ENCODE measurements at regions not wholly inside any gene's neighbourhood (a gene's known extent, or its start where the extent isn't known, plus 50 kb on each side); places are given as distances from the start of the nearest gene placed in this dataset.

DNA sequence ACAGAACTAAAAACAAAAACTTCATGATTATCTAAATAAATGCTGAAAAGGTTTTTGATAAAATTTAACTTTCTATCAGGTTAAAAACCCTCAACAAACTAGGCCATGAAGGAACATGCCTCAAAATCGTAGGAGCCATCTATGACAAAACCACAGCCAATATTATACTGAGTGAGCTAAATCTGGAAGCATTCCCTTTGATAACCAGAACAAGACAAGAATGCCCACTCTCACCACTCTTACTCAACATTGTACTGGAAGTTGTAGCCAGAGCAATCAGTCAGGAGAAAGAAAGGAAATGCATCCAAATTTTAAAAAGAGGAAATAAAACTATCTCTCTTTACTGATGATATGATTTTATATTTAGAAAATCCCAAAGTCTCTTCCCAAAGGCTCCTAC is 228.7 kb downstream of the CHRM2 start:
- Histone ChIP-seq H4K20me1 (ENCODE audit: insufficient read depth, low read length) (no peaks in the 10 kb centered on the region), H3K36me3 (replicated peaks; ENCODE audit: low read depth, low read length) (no peaks in the 10 kb centered on the region), H3K27ac (ENCODE audit: low read length) (no peak overlapping the region), H3K9me3 (ENCODE audit: insufficient read depth, low read length) (no peaks in the 10 kb centered on the region), H3K9ac (ENCODE audit: low read length) (no peak overlapping the region), H3K4me3 (ENCODE audit: low read length) (no peak overlapping the region), H3K27me3 (ENCODE audit: low read depth, low read length) (no peaks in the 10 kb centered on the region), H2AFZ (ENCODE audit: low read depth, low read length) (no peak overlapping the region), H3K4me2 (ENCODE audit: low read length) (no peak overlapping the region), H3K79me2 (ENCODE audit: low read length) (no peaks in the 10 kb centered on the region), H3K4me1 (ENCODE audit: low read length) (no peaks in the 10 kb centered on the region)
- no peak for TF ChIP-seq EZH2phosphoT487 (IDR thresholded peaks at IDR 0.05; ENCODE audit: low read depth)
- TF ChIP-seq, protein P1, sequence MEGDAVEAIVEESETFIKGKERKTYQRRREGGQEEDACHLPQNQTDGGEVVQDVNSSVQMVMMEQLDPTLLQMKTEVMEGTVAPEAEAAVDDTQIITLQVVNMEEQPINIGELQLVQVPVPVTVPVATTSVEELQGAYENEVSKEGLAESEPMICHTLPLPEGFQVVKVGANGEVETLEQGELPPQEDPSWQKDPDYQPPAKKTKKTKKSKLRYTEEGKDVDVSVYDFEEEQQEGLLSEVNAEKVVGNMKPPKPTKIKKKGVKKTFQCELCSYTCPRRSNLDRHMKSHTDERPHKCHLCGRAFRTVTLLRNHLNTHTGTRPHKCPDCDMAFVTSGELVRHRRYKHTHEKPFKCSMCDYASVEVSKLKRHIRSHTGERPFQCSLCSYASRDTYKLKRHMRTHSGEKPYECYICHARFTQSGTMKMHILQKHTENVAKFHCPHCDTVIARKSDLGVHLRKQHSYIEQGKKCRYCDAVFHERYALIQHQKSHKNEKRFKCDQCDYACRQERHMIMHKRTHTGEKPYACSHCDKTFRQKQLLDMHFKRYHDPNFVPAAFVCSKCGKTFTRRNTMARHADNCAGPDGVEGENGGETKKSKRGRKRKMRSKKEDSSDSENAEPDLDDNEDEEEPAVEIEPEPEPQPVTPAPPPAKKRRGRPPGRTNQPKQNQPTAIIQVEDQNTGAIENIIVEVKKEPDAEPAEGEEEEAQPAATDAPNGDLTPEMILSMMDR (IDR thresholded peaks at IDR 0.05; ENCODE audit: low read depth, low read length) = no peak

DNA sequence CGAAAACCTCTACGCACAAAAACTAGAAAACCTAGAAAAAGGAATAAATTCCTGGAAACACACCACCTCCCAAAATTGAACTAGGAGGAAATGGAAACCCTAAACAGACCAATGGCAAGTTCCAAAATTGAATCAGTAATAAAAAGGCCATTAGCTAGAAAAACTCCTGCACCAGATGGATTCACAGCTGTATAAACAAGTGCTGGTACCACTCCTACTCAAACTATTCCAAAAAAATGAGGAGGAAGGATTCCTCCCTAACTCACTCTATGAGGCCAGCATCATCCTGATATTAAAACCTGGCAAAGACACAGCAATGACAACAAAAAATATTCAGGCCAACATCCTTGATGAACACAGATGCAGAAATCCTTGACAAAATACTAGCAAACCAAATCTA is 228.2 kb downstream of the CHRM2 start:
- Histone ChIP-seq H3K9ac (ENCODE audit: low read length) (no peak overlapping the region), H3K27ac (ENCODE audit: low read length) (no peak overlapping the region), H3K79me2 (ENCODE audit: low read length) (no peaks in the 10 kb centered on the region), H3K4me1 (ENCODE audit: low read length) (no peaks in the 10 kb centered on the region), H4K20me1 (ENCODE audit: insufficient read depth, low read length) (no peaks in the 10 kb centered on the region), H2AFZ (ENCODE audit: low read depth, low read length) (no peak overlapping the region), H3K4me2 (ENCODE audit: low read length) (no peak overlapping the region), H3K36me3 (replicated peaks; ENCODE audit: low read depth, low read length) (no peaks in the 10 kb centered on the region), H3K27me3 (ENCODE audit: low read depth, low read length) (no peaks in the 10 kb centered on the region), H3K4me3 (ENCODE audit: low read length) (no peak overlapping the region), H3K9me3 (ENCODE audit: insufficient read depth, low read length) (no peaks in the 10 kb centered on the region)
- TF ChIP-seq, protein P1 (IDR thresholded peaks at IDR 0.05; ENCODE audit: low read depth, low read length) = no peak
- TF ChIP-seq EZH2phosphoT487 (IDR thresholded peaks at IDR 0.05; ENCODE audit: low read depth) = no peak

DNA sequence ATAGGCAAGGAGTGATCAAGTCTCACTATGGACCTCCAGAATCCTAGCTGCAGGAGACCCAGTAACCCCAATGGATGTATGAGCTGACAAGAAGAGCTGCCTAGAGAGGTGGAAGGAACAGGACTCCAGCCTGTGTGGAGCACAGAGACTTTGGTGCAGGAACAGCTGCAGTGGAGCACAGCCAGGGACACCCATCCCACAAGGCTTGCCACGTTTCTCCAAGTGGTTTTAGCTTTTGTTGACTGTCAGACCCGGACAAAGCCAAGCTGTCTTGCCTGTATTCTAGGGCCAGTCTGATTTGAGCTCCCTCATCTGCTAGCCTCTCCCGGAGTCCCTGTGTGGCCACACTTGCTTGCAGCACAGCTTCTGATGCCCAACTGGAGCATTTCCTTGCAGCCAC is 224.7 kb downstream of the CHRM2 start:
- Histone ChIP-seq H3K4me1 (ENCODE audit: low read length) (no peaks in the 10 kb centered on the region), H3K4me2 (ENCODE audit: low read length) (no peak overlapping the region), H3K9me3 (ENCODE audit: insufficient read depth, low read length) (no peaks in the 10 kb centered on the region), H3K27me3 (ENCODE audit: low read depth, low read length) (no peaks in the 10 kb centered on the region), H3K9ac (ENCODE audit: low read length) (no peak overlapping the region), H4K20me1 (ENCODE audit: insufficient read depth, low read length) (no peaks in the 10 kb centered on the region), H3K27ac (ENCODE audit: low read length) (no peak overlapping the region), H3K79me2 (ENCODE audit: low read length) (no peaks in the 10 kb centered on the region), H3K4me3 (ENCODE audit: low read length) (no peak overlapping the region), H3K36me3 (replicated peaks; ENCODE audit: low read depth, low read length) (no peaks in the 10 kb centered on the region), H2AFZ (ENCODE audit: low read depth, low read length) (no peak overlapping the region)
- no peak for TF ChIP-seq EZH2phosphoT487 (IDR thresholded peaks at IDR 0.05; ENCODE audit: low read depth)
- TF ChIP-seq, protein P1 (IDR thresholded peaks at IDR 0.05; ENCODE audit: low read depth, low read length) = no peak

DNA sequence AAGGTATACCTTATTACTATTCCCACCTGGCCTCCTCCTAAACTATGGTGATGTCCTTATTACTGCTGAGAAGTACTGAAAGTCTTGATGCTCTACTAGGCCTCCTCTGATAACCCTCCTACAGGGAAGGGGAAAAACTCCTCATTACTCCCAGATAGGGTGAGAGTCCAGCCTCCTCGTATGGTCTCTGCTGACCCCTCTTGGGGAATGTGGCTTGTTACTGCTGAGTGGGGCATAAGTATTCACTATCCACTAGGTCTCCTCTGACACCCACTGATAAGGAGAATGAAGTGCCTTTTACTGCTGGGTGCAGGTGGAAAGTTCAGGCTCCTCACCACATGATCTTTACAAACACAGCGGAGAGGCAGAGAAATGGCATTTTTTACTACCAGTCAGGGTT is 222.9 kb downstream of the CHRM2 start:
- no peak overlapping the region for H3K9ac ChIP-seq (ENCODE audit: low read length)
- H3K4me3 ChIP-seq (ENCODE audit: low read length) = no peak overlapping the region
- H3K36me3 ChIP-seq (replicated peaks; ENCODE audit: low read depth, low read length) = no peaks in the 10 kb centered on the region
- no peaks in the 10 kb centered on the region for H3K27me3 ChIP-seq (ENCODE audit: low read depth, low read length)
- no peak overlapping the region for H3K4me2 ChIP-seq (ENCODE audit: low read length)
- no peaks in the 10 kb centered on the region for H3K79me2 ChIP-seq (ENCODE audit: low read length)
- no peak overlapping the region for H3K27ac ChIP-seq (ENCODE audit: low read length)
- H3K4me1 ChIP-seq (ENCODE audit: low read length) = no peaks in the 10 kb centered on the region
- H2AFZ ChIP-seq (ENCODE audit: low read depth, low read length) = no peak overlapping the region
- no peaks in the 10 kb centered on the region for H4K20me1 ChIP-seq (ENCODE audit: insufficient read depth, low read length)
- H3K9me3 ChIP-seq (ENCODE audit: insufficient read depth, low read length) = no peaks in the 10 kb centered on the region
- TF ChIP-seq, protein P1 (IDR thresholded peaks at IDR 0.05; ENCODE audit: low read depth, low read length) = peak; percentile 4; the same call in 1 of the 2 replicates
- TF ChIP-seq EZH2phosphoT487 (IDR thresholded peaks at IDR 0.05; ENCODE audit: low read depth) = no peak

Data from OCI-LY3 (cell line).